Caco-2 (cell line): ENCODE measurements at regions not wholly inside any gene's neighbourhood (a gene's known extent, or its start where the extent isn't known, plus 50 kb on each side); places are given as distances from the start of the nearest gene placed in this dataset.

Experiments used
- BruUV-seq: library from RNA; stranded (reverse); fragments of 400-500 nt; replicated peaks from 2 replicates; lab custom pipeline; 2021; lab: Mats Ljungman, UMichigan
- CTCF ChIA-PET: fragments of 300-600 bp; sonication (Branson Sonifier 250); formaldehyde crosslinking; loops from one replicate; lab custom pipeline; 2022; ENCODE audit warnings: antibody characterized with exemption; lab: Charles Lee
- POLR2A ChIA-PET: fragments of 300-600 bp; sonication (Branson Sonifier 250); formaldehyde crosslinking; loops from one replicate; lab custom pipeline; 2022; ENCODE audit warnings: antibody characterized with exemption; lab: Charles Lee
- DNase-seq, 2 experiments: peaks; one replicate each; pipeline versions ENCODE4 v3.0.0 to v3.0.0-alpha.2; 2020 to 2022
- H3K27me3 ChIP-seq: replicated peaks from 2 replicates; pipeline ENCODE4 v1.6.0; 2011; ENCODE audit warnings: low read length; ENCODE audit not compliant: control insufficient read depth, insufficient read depth
- H3K36me3 ChIP-seq: 2 replicates; pipeline ENCODE4 v1.5.1; 2011; ENCODE audit warnings: low read length; ENCODE audit not compliant: control insufficient read depth, insufficient read depth
- H3K4me1 ChIP-seq: fragments of 250-450 bp; sonication (Bioruptor Pico); 2 replicates; pipeline ENCODE4 v1.5.1; 2020; ENCODE audit warnings: mild to moderate bottlenecking
- H3K4me3 ChIP-seq: 2 replicates; pipeline ENCODE4 v1.5.1; 2011; ENCODE audit warnings: low read depth, mild to moderate bottlenecking, control low read depth, low read length
- H3K9me3 ChIP-seq: fragments of 250-450 bp; sonication (Bioruptor Pico); 2 replicates; pipeline ENCODE4 v1.5.1; 2020; ENCODE audit warnings: mild to moderate bottlenecking, moderate library complexity
- H3K27ac Mint-ChIP-seq: one replicate; pipeline ENCODE4 v1.8.0; 2022; ENCODE audit warnings: mixed read lengths; ENCODE audit not compliant: unreplicated experiment
- H3K27me3 Mint-ChIP-seq: one replicate; pipeline ENCODE4 v1.8.0; 2022; ENCODE audit warnings: mixed read lengths; ENCODE audit not compliant: insufficient read depth, unreplicated experiment
- H3K36me3 Mint-ChIP-seq: one replicate; pipeline ENCODE4 v1.8.0; 2022; ENCODE audit warnings: mild to moderate bottlenecking, mixed read lengths; ENCODE audit not compliant: insufficient read depth, unreplicated experiment
- H3K4me1 Mint-ChIP-seq: one replicate; pipeline ENCODE4 v1.8.0; 2022; ENCODE audit warnings: low read depth, mixed read lengths; ENCODE audit not compliant: unreplicated experiment
- H3K4me3 Mint-ChIP-seq: one replicate; pipeline ENCODE4 v1.8.0; 2022; ENCODE audit warnings: mild to moderate bottlenecking, moderate library complexity, mixed read lengths; ENCODE audit not compliant: unreplicated experiment
- H3K9me3 Mint-ChIP-seq: one replicate; pipeline ENCODE4 v1.8.0; 2022; ENCODE audit warnings: mixed read lengths; ENCODE audit not compliant: unreplicated experiment
- intact Hi-C: fragments of 100-400 bp; cut with micrococcal nuclease; formaldehyde crosslinking; loops from one replicate; pipeline ENCODE4 v1.10.0; 2022; ENCODE audit not compliant: unreplicated experiment
- TF ChIP-seq, protein P1 (sequence below), 2 experiments: fragments of 200-600 bp in 1 of 2; IDR thresholded peaks; 1 replicate in 1 of 2; 2 replicates in 1 of 2; pipeline versions ENCODE4 v1.5.1 to v1.8.0; 2011 to 2022; ENCODE audit warnings: antibody characterized with exemption in 1 of 2, control low read depth in 1 of 2, inconsistent platforms in 1 of 2, low read depth in 1 of 2, low read length in 1 of 2, mild to moderate bottlenecking in 1 of 2, moderate library complexity in 1 of 2; ENCODE audit not compliant: insufficient read depth in 1 of 2, severe bottlenecking in 1 of 2, unreplicated experiment in 1 of 2

DNA sequence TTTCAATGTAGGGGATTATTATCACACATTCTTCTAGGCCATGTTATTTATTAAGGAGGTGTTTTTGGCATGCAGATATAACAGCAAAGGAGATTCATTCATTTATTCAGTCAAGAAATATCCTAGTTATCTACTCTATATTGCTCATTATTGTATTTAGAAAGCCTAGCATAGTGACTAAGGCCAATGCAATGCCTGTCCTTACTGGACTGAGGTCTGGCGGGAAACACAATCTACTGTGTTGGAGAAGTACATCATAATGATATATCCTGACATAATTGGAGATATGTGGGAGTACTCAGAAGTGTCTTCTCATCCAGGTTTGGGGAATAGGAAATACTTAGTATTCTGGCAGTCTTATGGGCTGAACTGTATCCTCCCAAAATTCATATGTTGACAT lies 421.5 kb upstream of the USP24 start:
- Histone ChIP-seq H3K36me3 (no peaks in the 10 kb centered on the region), H3K27me3 (no peaks in the 10 kb centered on the region), H3K9me3 (no peaks in the 10 kb centered on the region), H3K4me1 (no peaks in the 10 kb centered on the region), H3K4me3 (no peak overlapping the region)
- ChIA-PET POLR2A (no interaction called here), CTCF (no interaction called here)
- Mint-ChIP-seq H3K27me3 (no peaks in the 10 kb centered on the region), H3K36me3 (no peaks in the 10 kb centered on the region), H3K9me3 (peaks cover 24% of the 10 kb centered on the region), H3K27ac (no peak overlapping the region), H3K4me3 (no peak overlapping the region), H3K4me1 (peaks cover 7% of the 10 kb centered on the region)
- BruUV-seq, result no TSS peak
- intact Hi-C loops, result no loop called here
- no peak for DNase-seq
- TF ChIP-seq, protein P1, sequence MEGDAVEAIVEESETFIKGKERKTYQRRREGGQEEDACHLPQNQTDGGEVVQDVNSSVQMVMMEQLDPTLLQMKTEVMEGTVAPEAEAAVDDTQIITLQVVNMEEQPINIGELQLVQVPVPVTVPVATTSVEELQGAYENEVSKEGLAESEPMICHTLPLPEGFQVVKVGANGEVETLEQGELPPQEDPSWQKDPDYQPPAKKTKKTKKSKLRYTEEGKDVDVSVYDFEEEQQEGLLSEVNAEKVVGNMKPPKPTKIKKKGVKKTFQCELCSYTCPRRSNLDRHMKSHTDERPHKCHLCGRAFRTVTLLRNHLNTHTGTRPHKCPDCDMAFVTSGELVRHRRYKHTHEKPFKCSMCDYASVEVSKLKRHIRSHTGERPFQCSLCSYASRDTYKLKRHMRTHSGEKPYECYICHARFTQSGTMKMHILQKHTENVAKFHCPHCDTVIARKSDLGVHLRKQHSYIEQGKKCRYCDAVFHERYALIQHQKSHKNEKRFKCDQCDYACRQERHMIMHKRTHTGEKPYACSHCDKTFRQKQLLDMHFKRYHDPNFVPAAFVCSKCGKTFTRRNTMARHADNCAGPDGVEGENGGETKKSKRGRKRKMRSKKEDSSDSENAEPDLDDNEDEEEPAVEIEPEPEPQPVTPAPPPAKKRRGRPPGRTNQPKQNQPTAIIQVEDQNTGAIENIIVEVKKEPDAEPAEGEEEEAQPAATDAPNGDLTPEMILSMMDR (IDR thresholded peaks at IDR 0.05; ENCODE audit: insufficient read depth in 1 of 2, low read depth in 1 of 2, low read length in 1 of 2, severe bottlenecking in 1 of 2, unreplicated experiment in 1 of 2), result no peak

DNA sequence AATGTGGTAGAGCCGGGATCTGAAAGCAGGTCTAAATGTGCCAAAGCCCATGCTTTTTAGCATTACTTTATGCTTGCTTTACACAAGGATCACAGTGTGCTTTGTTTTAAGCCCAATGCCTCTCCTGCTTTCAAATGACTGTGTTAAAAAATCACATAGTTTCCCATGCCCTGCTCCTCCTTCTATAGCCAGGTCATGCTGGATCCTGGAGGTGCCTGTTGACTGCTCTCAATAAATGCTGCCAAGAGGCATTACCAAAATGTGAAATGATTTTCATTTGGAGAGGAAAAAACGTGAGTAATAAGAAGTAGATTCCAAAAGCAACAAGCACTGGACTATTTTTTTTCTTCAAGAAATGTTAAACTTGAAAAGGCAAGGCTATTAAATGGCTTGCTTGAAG lies 420.7 kb upstream of the USP24 start:
- Histone ChIP-seq H3K36me3 (no peaks in the 10 kb centered on the region), H3K4me1 (no peaks in the 10 kb centered on the region), H3K27me3 (no peaks in the 10 kb centered on the region), H3K4me3 (no peak overlapping the region), H3K9me3 (no peaks in the 10 kb centered on the region)
- H3K4me1 Mint-ChIP-seq, result peaks cover 7% of the 10 kb centered on the region
- peaks cover 23% of the 10 kb centered on the region for H3K9me3 Mint-ChIP-seq
- TF ChIP-seq, protein P1 (IDR thresholded peaks at IDR 0.05; ENCODE audit: insufficient read depth in 1 of 2, low read depth in 1 of 2, low read length in 1 of 2, severe bottlenecking in 1 of 2, unreplicated experiment in 1 of 2), result no peak
- intact Hi-C loops, result no loop called here
- H3K27ac Mint-ChIP-seq, result no peak overlapping the region
- no peaks in the 10 kb centered on the region for H3K27me3 Mint-ChIP-seq
- DNase-seq, result no peak
- no peaks in the 10 kb centered on the region for H3K36me3 Mint-ChIP-seq
- no peak overlapping the region for H3K4me3 Mint-ChIP-seq
- ChIA-PET CTCF (no interaction called here), POLR2A (no interaction called here)
- BruUV-seq, result no TSS peak

DNA sequence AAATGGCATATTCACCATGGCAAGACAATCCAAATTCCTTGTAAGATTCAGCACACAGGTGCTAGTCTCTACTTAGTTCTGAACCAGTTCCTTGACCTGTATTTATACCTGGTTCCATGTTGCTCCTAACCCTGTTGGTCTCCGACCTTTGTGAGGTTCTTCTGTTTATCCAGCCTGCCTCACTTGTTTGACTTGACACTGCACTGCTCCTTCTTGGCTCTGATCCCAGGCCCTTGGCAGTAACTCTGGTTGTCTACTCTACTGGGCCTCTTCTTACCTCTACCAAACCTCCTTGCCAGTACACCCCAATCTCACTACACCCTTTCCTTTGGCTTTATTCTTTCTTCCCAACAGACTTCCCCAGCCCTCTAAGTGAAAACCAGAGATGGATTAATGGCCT lies 419.4 kb upstream of the USP24 start:
- TF ChIP-seq, protein P1 (IDR thresholded peaks at IDR 0.05; ENCODE audit: insufficient read depth in 1 of 2, low read depth in 1 of 2, low read length in 1 of 2, severe bottlenecking in 1 of 2, unreplicated experiment in 1 of 2), result no peak
- no peak overlapping the region for H3K4me3 ChIP-seq
- CTCF ChIA-PET, result no interaction called here
- Mint-ChIP-seq H3K27me3 (no peaks in the 10 kb centered on the region), H3K9me3 (peaks cover 12% of the 10 kb centered on the region), H3K27ac (no peak overlapping the region), H3K4me1 (peaks cover 7% of the 10 kb centered on the region), H3K36me3 (no peaks in the 10 kb centered on the region), H3K4me3 (no peak overlapping the region)
- no peak for DNase-seq
- H3K9me3 ChIP-seq, result no peaks in the 10 kb centered on the region
- no peaks in the 10 kb centered on the region for H3K27me3 ChIP-seq
- BruUV-seq, result no TSS peak
- POLR2A ChIA-PET, result no interaction called here
- intact Hi-C loops, result no loop called here
- no peaks in the 10 kb centered on the region for H3K36me3 ChIP-seq
- no peaks in the 10 kb centered on the region for H3K4me1 ChIP-seq
